HG03039 (cell line): ENCODE measurements at regions not wholly inside any gene's neighbourhood (a gene's known extent, or its start where the extent isn't known, plus 50 kb on each side); places are given as distances from the start of the nearest gene placed in this dataset.

Experiments used
- ATAC-seq: cut with Tn5 transposase; IDR thresholded peaks from one replicate; pipeline ENCODE4 v1.9.1; 2021; ENCODE audit warnings: mild to moderate bottlenecking, moderate library complexity; ENCODE audit not compliant: unreplicated experiment

DNA sequence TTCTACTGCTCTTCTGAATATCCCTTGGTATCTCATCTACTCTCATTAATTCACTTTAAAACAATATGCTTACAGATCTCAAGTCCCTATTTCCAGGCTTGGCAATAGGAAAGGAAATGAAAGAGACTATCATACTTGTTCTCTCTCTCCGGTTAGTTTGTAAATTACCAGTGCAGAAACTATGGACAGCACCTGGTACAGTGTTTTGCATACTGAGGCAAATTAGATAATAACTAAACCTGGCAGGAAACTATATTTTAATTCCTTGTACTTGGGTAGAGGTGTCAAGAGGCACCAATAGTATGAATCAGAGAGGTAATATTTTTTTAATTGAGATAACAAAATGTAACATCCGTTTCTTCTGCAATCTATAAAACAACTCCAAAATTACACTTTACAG is 97.7 kb upstream of the TMEM196 start:
- no peak for ATAC-seq

DNA sequence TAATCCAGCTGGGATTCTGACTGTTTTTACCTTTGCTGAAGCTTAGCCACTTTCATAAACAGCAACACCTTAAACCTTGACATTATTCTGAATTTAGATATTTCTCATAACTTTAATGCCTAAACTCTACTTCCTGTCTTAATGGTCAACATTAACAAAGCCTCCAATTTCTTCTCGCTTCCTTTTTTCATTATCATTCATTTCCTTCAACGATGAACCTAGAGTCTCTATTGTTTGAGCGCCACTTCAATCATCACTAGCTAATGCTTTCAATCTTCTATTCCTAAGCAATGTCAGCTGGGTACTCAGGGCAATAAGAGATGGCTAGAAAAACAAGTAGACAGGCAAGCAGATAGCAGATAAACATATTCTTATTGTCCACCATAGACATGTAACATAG is 96.6 kb upstream of the TMEM196 start:
- no peak for ATAC-seq

DNA sequence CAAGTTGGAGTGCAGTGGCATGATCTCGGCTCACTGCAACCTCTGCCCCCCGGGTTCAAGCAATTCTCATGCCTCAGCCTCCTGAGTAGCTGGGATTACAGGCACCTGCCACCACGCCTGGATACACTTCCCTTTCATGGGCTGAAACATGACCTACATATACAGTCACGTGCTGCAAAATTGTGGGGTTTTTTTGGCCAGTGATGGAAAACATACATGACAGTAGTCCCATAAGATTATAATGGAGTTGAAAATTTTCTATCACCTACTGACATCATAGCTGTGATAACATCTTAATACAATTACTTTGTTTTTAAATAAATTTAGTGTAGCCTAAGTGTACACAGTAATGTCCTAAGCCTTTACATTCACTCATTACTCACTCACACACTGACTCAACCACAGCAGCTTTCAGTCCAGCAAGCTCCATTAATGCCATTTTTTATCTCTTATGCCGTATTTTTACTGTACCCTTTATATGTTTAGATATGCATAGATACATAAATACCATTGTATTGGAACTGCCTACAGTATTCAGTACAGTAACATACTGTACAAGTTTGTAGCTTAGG is 79.9 kb upstream of the TMEM196 start:
- ATAC-seq, result no peak

DNA sequence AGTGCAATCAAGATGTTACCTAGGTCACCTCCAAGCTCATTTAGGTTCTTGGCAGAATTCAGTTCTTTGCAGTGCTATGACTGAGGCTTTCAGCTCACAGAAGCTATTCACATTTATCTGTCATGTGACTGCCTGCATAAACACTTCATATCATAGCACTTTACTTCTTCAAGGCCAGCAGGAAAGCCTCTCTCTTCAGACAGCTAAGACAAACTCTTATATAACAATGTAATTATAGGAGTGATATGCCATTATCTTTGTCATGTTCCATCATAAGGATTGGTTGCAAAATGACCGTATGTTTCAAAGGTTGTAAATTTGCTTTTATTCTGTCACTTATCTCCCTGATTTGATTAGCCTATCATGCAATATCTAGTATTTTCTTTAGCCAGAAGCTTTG is 78.8 kb upstream of the TMEM196 start:
- no peak for ATAC-seq

DNA sequence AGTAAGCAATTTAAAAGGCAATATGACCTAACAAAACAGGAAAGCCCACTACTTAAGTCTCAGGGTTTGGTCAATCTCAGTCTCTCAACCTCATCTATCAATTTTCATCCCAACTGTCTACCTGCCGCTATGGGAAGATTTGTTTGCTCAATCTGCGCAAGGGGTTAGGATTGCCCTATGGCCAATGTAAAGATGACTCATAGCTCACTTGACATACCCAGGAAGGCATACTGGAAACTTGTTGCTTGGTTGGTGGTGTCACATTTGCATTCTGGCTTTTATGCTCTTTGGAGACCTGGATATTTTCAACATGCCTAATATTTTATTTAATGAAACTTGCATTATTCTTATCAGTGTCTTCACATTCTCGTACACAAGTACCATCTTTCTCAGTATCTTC is 78.1 kb upstream of the TMEM196 start:
- no peak for ATAC-seq

DNA sequence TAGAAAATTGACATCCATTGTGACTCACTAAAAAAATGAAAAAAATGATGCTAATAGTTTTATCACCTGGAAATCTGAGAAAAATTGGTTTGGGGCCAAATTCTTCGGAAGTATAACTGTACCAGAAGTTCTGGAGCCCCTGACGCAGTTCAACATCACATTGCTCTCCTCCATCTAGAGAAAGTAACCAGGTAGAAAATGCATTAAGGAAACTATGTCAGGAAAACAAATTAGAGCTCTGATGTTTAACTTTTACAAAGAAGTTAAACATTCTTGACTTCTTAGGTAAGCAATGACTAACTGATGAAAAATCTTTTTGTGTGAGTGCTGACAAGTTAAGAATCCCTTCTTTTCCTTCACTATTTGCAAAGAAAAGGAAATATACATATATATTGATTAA is 61.1 kb upstream of the TMEM196 start:
- no peak for ATAC-seq

DNA sequence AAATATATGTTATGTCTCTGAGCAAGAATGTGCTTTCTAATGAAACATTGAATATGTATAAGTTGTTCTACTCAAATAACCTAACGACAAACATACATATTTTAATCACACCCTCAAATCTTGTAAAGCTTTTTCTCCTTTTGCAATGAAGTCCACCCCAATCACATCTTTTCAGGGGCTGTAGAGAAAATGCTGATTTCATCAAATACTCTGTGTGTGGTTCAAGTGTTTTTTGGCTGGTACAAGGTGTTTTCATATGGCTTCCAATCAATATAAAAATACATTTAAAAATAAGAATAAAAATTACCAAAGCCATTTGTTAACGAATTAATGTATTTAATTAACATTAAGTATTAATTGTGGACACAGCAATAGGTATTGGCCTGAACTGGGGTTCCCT is 57.2 kb upstream of the TMEM196 start:
- ATAC-seq, result no peak
